IMR-90 (cell line): ENCODE measurements at regions not wholly inside any gene's neighbourhood (a gene's known extent, or its start where the extent isn't known, plus 50 kb on each side); places are given as distances from the start of the nearest gene placed in this dataset.

ENCODE experiments used
- ATAC-seq: fragments of 200-7000 bp; cut with Tn5 transposase; 2 replicates; pipeline ENCODE4 v1.9.1; 2020; ENCODE audit warnings: low read depth, mild to moderate bottlenecking, moderate library complexity
- BruUV-seq: library from RNA; stranded (reverse); fragments of 400-500 nt; replicated peaks from 2 replicates; lab custom pipeline; 2021; lab: Mats Ljungman, UMichigan
- CTCF ChIA-PET: fragments of 300-600 bp; formaldehyde crosslinking; extraction: SDS; loops from one replicate; lab custom pipeline; 2021; ENCODE audit warnings: antibody characterized with exemption; lab: Yijun Ruan, JAX
- POLR2A ChIA-PET: fragments of 300-600 bp; sonication (Branson Sonifier 250); formaldehyde crosslinking; loops from one replicate; lab custom pipeline; 2022; ENCODE audit warnings: antibody characterized with exemption; ENCODE audit not compliant: unreplicated experiment; lab: Charles Lee
- DNase-seq: peaks from one replicate; pipeline ENCODE4 v3.0.0; 2013
- H2AFZ ChIP-seq: replicated peaks from 2 replicates; pipeline ENCODE3; 2013; ENCODE audit warnings: low read length, mild to moderate bottlenecking; ENCODE audit not compliant: poor library complexity
- H2AK5ac ChIP-seq: 2 replicates; pipeline ENCODE4 v1.6.1; 2013; ENCODE audit warnings: low read depth, low read length, inconsistent platforms
- H2AK9ac ChIP-seq: replicated peaks from 2 replicates; pipeline ENCODE3; 2013; ENCODE audit warnings: mild to moderate bottlenecking, low read depth, low read length, moderate library complexity; ENCODE audit not compliant: poor library complexity
- H2BK120ac ChIP-seq: 2 replicates; pipeline ENCODE4 v1.6.1; 2013; ENCODE audit warnings: low read depth, low read length, inconsistent platforms
- H2BK15ac ChIP-seq: 3 replicates; pipeline ENCODE4 v1.6.1; 2013; ENCODE audit warnings: low read depth, low read length, inconsistent platforms
- H2BK20ac ChIP-seq: 2 replicates; pipeline ENCODE4 v1.6.1; 2013; ENCODE audit warnings: low read depth, mild to moderate bottlenecking, inconsistent platforms, low read length, moderate library complexity
- H2BK5ac ChIP-seq: 2 replicates; pipeline ENCODE4 v1.6.1; 2013; ENCODE audit warnings: mild to moderate bottlenecking, low read depth, low read length, inconsistent platforms; ENCODE audit not compliant: poor library complexity, severe bottlenecking
- H3K14ac ChIP-seq: replicated peaks from 2 replicates; pipeline ENCODE4 v1.6.1; 2013; ENCODE audit warnings: low read depth, low read length, inconsistent platforms
- H3K18ac ChIP-seq: 2 replicates; pipeline ENCODE4 v1.6.1; 2013; ENCODE audit warnings: low read depth, low read length, control low read depth
- H3K23ac ChIP-seq: 2 replicates; pipeline ENCODE4 v1.6.1; 2013; ENCODE audit warnings: low read depth, low read length, inconsistent platforms
- H3K27ac ChIP-seq: 2 replicates; pipeline ENCODE4 v1.5.1; 2013; ENCODE audit warnings: mild to moderate bottlenecking, control low read depth, low read length; ENCODE audit not compliant: insufficient read depth
- H3K27me3 ChIP-seq: 2 replicates; pipeline ENCODE4 v1.6.1; 2013; ENCODE audit warnings: low read length; ENCODE audit not compliant: control insufficient read depth, insufficient read depth
- H3K36me3 ChIP-seq: 2 replicates; pipeline ENCODE4 v1.6.1; 2013; ENCODE audit warnings: low read length, mixed read lengths; ENCODE audit not compliant: control insufficient read depth, insufficient read depth
- H3K4ac ChIP-seq: 2 replicates; pipeline ENCODE4 v1.6.1; 2013; ENCODE audit warnings: low read depth, low read length, inconsistent platforms
- H3K4me1 ChIP-seq: 2 replicates; pipeline ENCODE4 v1.6.1; 2013; ENCODE audit warnings: low read length, mixed read lengths; ENCODE audit not compliant: control insufficient read depth, insufficient read depth
- H3K4me2 ChIP-seq: 2 replicates; pipeline ENCODE4 v1.6.1; 2013; ENCODE audit warnings: low read depth, mild to moderate bottlenecking, control low read depth, low read length, moderate library complexity
- H3K4me3 ChIP-seq: 2 replicates; pipeline ENCODE4 v1.5.1; 2013; ENCODE audit warnings: low read depth, mild to moderate bottlenecking, control low read depth, low read length, moderate library complexity; ENCODE audit not compliant: insufficient read depth
- H3K56ac ChIP-seq: 2 replicates; pipeline ENCODE4 v1.6.1; 2013; ENCODE audit warnings: low read length, inconsistent platforms; ENCODE audit not compliant: insufficient read depth; ENCODE audit errors: extremely low read depth
- H3K79me1 ChIP-seq, 2 experiments: 2 replicates each; pipeline ENCODE4 v1.6.1; 2013; ENCODE audit warnings: low read length in 2 of 2, inconsistent platforms in 1 of 2, low read depth in 1 of 2
- H3K9ac ChIP-seq: 2 replicates; pipeline ENCODE4 v1.6.1; 2013; ENCODE audit warnings: low read depth, low read length, control low read depth
- H3K9me1 ChIP-seq: 2 replicates; pipeline ENCODE4 v1.6.1; 2013; ENCODE audit warnings: low read length, inconsistent platforms; ENCODE audit not compliant: insufficient read depth
- H3K9me3 ChIP-seq: 2 replicates; pipeline ENCODE4 v1.6.1; 2013; ENCODE audit warnings: low read length; ENCODE audit not compliant: control insufficient read depth, insufficient read depth
- H4K20me1 ChIP-seq: 2 replicates; pipeline ENCODE4 v1.6.1; 2013; ENCODE audit warnings: low read length, inconsistent platforms; ENCODE audit not compliant: insufficient read depth
- H4K5ac ChIP-seq: 2 replicates; pipeline ENCODE4 v1.6.1; 2013; ENCODE audit warnings: mild to moderate bottlenecking, low read depth, low read length, control low read depth
- H4K8ac ChIP-seq, 2 experiments: 2 replicates each; pipeline ENCODE4 v1.6.1; 2013; ENCODE audit warnings: low read depth in 2 of 2, low read length in 2 of 2, control low read depth in 1 of 2, inconsistent platforms in 1 of 2
- H4K91ac ChIP-seq: 2 replicates; pipeline ENCODE4 v1.6.1; 2013; ENCODE audit warnings: low read depth, low read length, inconsistent platforms; ENCODE audit not compliant: insufficient read depth
- RAD21 ChIP-seq: IDR thresholded peaks from 2 replicates; pipeline ENCODE4 v1.6.1; 2012; ENCODE audit warnings: low read length, improper control_type of control experiment
- WGBS, 2 experiments: methylation state at CpG; one replicate each; pipeline versions ENCODE4 v1.1.5 to v1.1.7; 2013; ENCODE audit warnings: missing lambda C conversion rate in 2 of 2; ENCODE audit not compliant: insufficient read length in 1 of 2; ENCODE audit errors: extremely low coverage in 2 of 2; 5-methylcytosine and 5-hydroxymethylcytosine counted together
- dilution Hi-C: fragments of 300-500 bp; cut with HindIII; formaldehyde crosslinking; loops from one replicate; pipeline ENCODE4 v1.14.3; 2018; ENCODE audit warnings: low sequenced_read_pairs; ENCODE audit not compliant: unreplicated experiment
- in situ Hi-C: fragments of 300-500 bp; cut with MboI; formaldehyde crosslinking; loops from 3 replicates; pipeline ENCODE4 v1.14.3; 2019; ENCODE audit warnings: low sequenced_read_pairs, inconsistent platforms, mixed read lengths
- intact Hi-C: fragments of 100-400 bp; cut with micrococcal nuclease; formaldehyde crosslinking; loops from 2 replicates; pipeline ENCODE4 v1.10.0; 2022

DNA sequence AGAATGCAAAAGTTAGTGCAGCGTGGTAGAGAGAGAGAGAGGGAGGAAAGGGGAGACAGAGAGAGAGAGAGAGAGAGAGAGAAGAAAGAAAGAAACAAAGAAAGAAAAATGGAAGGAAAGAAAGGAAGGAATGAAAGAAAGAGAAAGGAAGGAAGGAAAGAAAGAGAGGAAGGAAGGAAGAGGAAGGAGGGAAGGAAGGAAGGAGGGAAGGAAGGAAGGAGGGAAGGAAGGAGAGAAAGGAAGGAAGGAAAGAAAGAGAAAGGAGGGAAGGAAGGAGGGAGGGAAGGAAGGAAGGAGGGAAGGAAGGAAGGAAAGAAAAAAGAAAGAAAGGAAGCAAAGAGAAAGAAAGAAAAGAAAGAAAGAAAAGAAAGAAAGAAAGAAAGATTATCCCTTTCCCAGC, 209.8 kb upstream of the MYO3A start:
- no peaks in the 10 kb centered on the region for H4K20me1 ChIP-seq
- no CpG with 5 or more reads among the region's 1 CpG for WGBS, 2 experiments
- no peak overlapping the region for H2BK120ac ChIP-seq
- in situ Hi-C loops (no loop called here), intact Hi-C loops (no loop called here), dilution Hi-C loops (no loop called here)
- no peak overlapping the region for H4K8ac ChIP-seq
- no peak overlapping the region for H2BK15ac ChIP-seq
- no peak overlapping the region for H4K5ac ChIP-seq
- H3K4me3 ChIP-seq: no peak overlapping the region
- H3K4me2 ChIP-seq: no peak overlapping the region
- H3K9me1 ChIP-seq: no peaks in the 10 kb centered on the region
- no peaks in the 10 kb centered on the region for H3K27me3 ChIP-seq
- no peak overlapping the region for H3K14ac ChIP-seq
- H4K91ac ChIP-seq: no peak overlapping the region
- no peak overlapping the region for H2BK5ac ChIP-seq
- H3K79me1 ChIP-seq: no peaks in the 10 kb centered on the region
- TF ChIP-seq RAD21: no peak
- ATAC-seq (no peak), DNase-seq (no peak)
- POLR2A ChIA-PET: no interaction called here
- no peak overlapping the region for H2BK20ac ChIP-seq
- no peak overlapping the region for H2AK5ac ChIP-seq
- H3K27ac ChIP-seq: no peak overlapping the region
- no peaks in the 10 kb centered on the region for H3K4me1 ChIP-seq
- H3K56ac ChIP-seq: no peak overlapping the region
- H3K9me3 ChIP-seq: no peaks in the 10 kb centered on the region
- no peak overlapping the region for H3K4ac ChIP-seq
- no peak overlapping the region for H3K23ac ChIP-seq
- no peak overlapping the region for H3K18ac ChIP-seq
- H2AFZ ChIP-seq: no peak overlapping the region
- no peaks in the 10 kb centered on the region for H3K36me3 ChIP-seq
- no TSS peak for BruUV-seq
- no peak overlapping the region for H3K9ac ChIP-seq
- CTCF ChIA-PET: no interaction called here
- no peak overlapping the region for H2AK9ac ChIP-seq
